Glutamatergic neuron (in vitro differentiated cells): ENCODE measurements at regions not wholly inside any gene's neighbourhood (a gene's known extent, or its start where the extent isn't known, plus 50 kb on each side); places are given as distances from the start of the nearest gene placed in this dataset.

ENCODE experiments used
- DNase-seq: peaks from one replicate; pipeline ENCODE4 v3.0.0; 2022
- H3K27ac Mint-ChIP-seq: one replicate; pipeline ENCODE4 v1.8.0; 2020; ENCODE audit warnings: mild to moderate bottlenecking, mixed read lengths, inconsistent platforms; ENCODE audit not compliant: unreplicated experiment
- H3K27me3 Mint-ChIP-seq: one replicate; pipeline ENCODE4 v1.8.0; 2020; ENCODE audit warnings: mild to moderate bottlenecking, moderate library complexity, mixed read lengths, inconsistent platforms; ENCODE audit not compliant: unreplicated experiment
- H3K36me3 Mint-ChIP-seq: one replicate; pipeline ENCODE4 v1.8.0; 2020; ENCODE audit warnings: mild to moderate bottlenecking, mixed read lengths, inconsistent platforms; ENCODE audit not compliant: unreplicated experiment
- H3K4me1 Mint-ChIP-seq: one replicate; pipeline ENCODE4 v1.8.0; 2020; ENCODE audit warnings: mild to moderate bottlenecking, low read depth, mixed read lengths, inconsistent platforms; ENCODE audit not compliant: unreplicated experiment
- H3K4me3 Mint-ChIP-seq: one replicate; pipeline ENCODE4 v1.8.0; 2020; ENCODE audit warnings: mild to moderate bottlenecking, mixed read lengths, inconsistent platforms; ENCODE audit not compliant: unreplicated experiment
- H3K9me3 Mint-ChIP-seq: one replicate; pipeline ENCODE4 v1.8.0; 2020; ENCODE audit warnings: mild to moderate bottlenecking, moderate library complexity, mixed read lengths, inconsistent platforms; ENCODE audit not compliant: unreplicated experiment
- CTCF ChIP-seq: fragments of 200-600 bp; sonication (generic); IDR thresholded peaks from one replicate; pipeline ENCODE4 v1.5.0; 2021; ENCODE audit not compliant: partially characterized antibody, unreplicated experiment

GRCh38 chr9:16272776-16273175 lies 597.7 kb downstream of the BNC2 start:
- Mint-ChIP-seq H3K4me3 (no peak overlapping the region), H3K9me3 (peaks cover 4% of the 10 kb centered on the region), H3K4me1 (peaks cover 3% of the 10 kb centered on the region), H3K36me3 (peaks cover 4% of the 10 kb centered on the region), H3K27ac (no peak overlapping the region), H3K27me3 (peaks cover 4% of the 10 kb centered on the region)
- TF ChIP-seq CTCF = no peak
- no peak for DNase-seq

DNA sequence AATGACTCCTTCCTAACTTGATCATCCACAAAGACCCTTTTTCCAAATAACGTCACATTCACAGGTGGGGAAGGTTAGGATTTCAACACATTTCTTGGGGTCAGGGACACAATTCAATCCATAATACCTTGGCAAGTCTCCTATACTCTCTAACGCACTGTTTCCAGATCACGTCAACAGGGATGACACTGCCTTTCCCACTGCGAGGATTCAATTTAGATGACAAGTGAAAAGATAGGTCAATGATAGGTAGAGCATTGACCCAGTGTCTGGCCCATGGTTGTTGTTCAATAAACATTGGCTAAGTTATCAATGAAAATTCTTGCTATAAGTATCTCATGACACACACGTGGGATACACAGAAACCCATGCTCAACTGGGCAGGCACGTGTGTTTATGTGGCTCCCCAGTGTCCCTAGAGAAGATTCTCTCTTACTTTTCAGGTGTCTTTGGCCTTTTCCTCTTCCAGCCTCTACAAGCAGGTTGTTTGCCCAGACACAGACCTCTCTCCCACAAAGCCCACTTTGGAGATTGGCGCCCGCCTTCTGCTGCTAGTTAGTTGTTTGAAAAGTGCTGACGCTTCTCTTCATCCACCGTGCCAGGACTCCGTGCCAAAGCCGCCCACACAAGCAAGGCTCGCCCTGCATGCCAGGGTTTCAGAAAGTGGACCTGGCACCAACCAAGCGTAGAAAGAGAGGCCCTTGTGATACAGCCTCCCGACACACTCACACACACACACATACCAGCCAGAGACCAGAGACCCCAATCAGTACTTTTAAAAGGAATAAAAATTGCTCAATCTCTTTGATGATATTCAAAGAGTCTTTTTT lies 594.5 kb downstream of the BNC2 start:
- Mint-ChIP-seq H3K27ac (no peak overlapping the region), H3K4me3 (no peak overlapping the region), H3K27me3 (peaks cover 4% of the 10 kb centered on the region), H3K36me3 (peaks cover 4% of the 10 kb centered on the region), H3K4me1 (peaks cover 3% of the 10 kb centered on the region), H3K9me3 (peaks cover 1% of the 10 kb centered on the region)
- no peak for TF ChIP-seq CTCF
- no peak for DNase-seq

DNA sequence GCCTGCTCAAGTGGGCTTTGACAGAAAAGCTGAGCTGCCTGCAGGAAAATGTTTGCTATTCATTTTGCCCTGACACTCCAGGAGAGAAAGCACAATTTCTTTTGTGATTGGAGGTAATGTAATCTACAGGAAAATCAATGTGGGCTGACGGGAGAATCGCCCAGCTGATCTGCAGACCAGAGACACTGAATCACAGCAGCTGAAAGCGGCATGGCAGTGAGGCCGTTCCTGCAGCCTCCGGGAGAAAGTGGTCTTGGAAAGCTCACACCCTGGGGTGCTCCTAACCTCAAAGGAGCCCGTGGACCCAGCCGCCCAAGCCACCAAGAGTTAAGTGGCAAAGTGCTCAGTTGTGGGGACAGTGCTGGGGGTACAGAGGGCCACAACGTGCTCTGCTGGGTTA lies 593.6 kb downstream of the BNC2 start:
- Mint-ChIP-seq H3K27ac (no peak overlapping the region), H3K27me3 (peaks cover 4% of the 10 kb centered on the region), H3K4me3 (no peak overlapping the region), H3K36me3 (peaks cover 4% of the 10 kb centered on the region), H3K9me3 (peaks cover 1% of the 10 kb centered on the region), H3K4me1 (peaks cover 3% of the 10 kb centered on the region)
- no peak for DNase-seq
- no peak for TF ChIP-seq CTCF

DNA sequence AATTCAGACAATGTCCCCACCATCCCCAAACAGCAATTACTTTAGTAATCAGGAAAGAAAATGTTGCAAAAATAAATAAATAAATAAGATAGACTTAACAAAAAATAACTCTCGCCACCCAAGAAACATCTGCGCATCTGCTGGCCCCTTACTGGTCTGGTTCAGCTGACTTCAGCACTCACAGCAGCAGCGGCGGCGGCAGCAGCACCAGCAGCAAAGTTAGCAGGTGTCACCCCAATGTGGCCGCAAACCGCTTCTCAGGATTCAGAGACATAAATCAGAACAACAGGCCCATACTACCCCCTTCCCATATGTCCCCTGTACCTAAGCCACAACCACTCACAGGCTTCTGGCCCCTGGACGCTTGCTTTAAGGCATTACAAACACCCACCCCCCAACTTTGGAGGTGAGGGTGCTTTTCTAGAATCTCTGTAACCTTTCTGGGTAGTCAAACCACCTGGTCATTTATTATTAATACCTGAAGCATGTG lies 593.0 kb downstream of the BNC2 start:
- H3K4me1 Mint-ChIP-seq = peaks cover 3% of the 10 kb centered on the region
- no peak for TF ChIP-seq CTCF
- H3K9me3 Mint-ChIP-seq = peaks cover 1% of the 10 kb centered on the region
- DNase-seq = no peak
- H3K4me3 Mint-ChIP-seq = no peak overlapping the region
- H3K36me3 Mint-ChIP-seq = peaks cover 4% of the 10 kb centered on the region
- no peak overlapping the region for H3K27ac Mint-ChIP-seq
- H3K27me3 Mint-ChIP-seq = peaks cover 4% of the 10 kb centered on the region

- no peak overlapping the region for H3K27ac Mint-ChIP-seq
- H3K4me1 Mint-ChIP-seq = peaks cover 3% of the 10 kb centered on the region
- H3K36me3 Mint-ChIP-seq = peaks cover 4% of the 10 kb centered on the region
- peaks cover 4% of the 10 kb centered on the region for H3K27me3 Mint-ChIP-seq
- DNase-seq = no peak
- TF ChIP-seq CTCF = no peak
- H3K4me3 Mint-ChIP-seq = no peak overlapping the region
- H3K9me3 Mint-ChIP-seq = no peaks in the 10 kb centered on the region
Measured at GRCh38 chr9:16278326-16278999, 592.0 kb downstream of the BNC2 start.
